ENCODE measurements at regions not wholly inside any gene's neighbourhood (a gene's known extent, or its start where the extent isn't known, plus 50 kb on each side); places are given as distances from the start of the nearest gene placed in this dataset.

- no peak overlapping the region for H3K27ac ChIP-seq (ENCODE audit: control insufficient read depth, insufficient read depth, low read length)
- no peaks in the 10 kb centered on the region for H3K36me3 ChIP-seq (ENCODE audit: control insufficient read depth in 2 of 2, extremely low read depth in 1 of 2, insufficient read depth in 2 of 2, low read length in 2 of 2)
- DNase-seq (ENCODE audit: low read depth, low spot score) (no peak), FAIRE-seq (no peak)
- no peaks in the 10 kb centered on the region for H3K27me3 ChIP-seq (ENCODE audit: control insufficient read depth, extremely low read depth, insufficient read depth, low read length)
- H3K4me1 ChIP-seq (ENCODE audit: control insufficient read depth, extremely low read depth, insufficient read depth, low read length): no peaks in the 10 kb centered on the region
- H2AFZ ChIP-seq (ENCODE audit: control insufficient read depth, low read length): no peak overlapping the region
- H3K79me2 ChIP-seq (ENCODE audit: control insufficient read depth, insufficient read depth, low read length): no peaks in the 10 kb centered on the region
- H3K4me2 ChIP-seq (ENCODE audit: control insufficient read depth, extremely low read depth, insufficient read depth, low read depth, low read length): no peak overlapping the region
- no peaks in the 10 kb centered on the region for H4K20me1 ChIP-seq (ENCODE audit: control insufficient read depth, extremely low read depth, insufficient read depth, low read length)
- no peak overlapping the region for H3K4me3 ChIP-seq (ENCODE audit: control insufficient read depth in 2 of 3, extremely low read depth in 1 of 3, insufficient read depth in 2 of 3, low read depth in 1 of 3, low read length in 3 of 3)
- H3K9me1 ChIP-seq (ENCODE audit: control insufficient read depth, extremely low read depth, insufficient read depth, low read length): no peaks in the 10 kb centered on the region
- TF ChIP-seq EZH2 (IDR thresholded peaks at IDR 0.05; ENCODE audit: low read length): no peak
- TF ChIP-seq CTCF (optimal IDR thresholded peaks at IDR 0.05 in 1 of 3, IDR thresholded peaks at IDR 0.05 in 1 of 3, conservative IDR thresholded peaks at IDR 0.05 in 1 of 3; ENCODE audit: extremely low read depth in 1 of 3, insufficient read depth in 2 of 3, low read length in 3 of 3): no peak
- dilution Hi-C loops (cut with MboI; ENCODE audit: extremely low pct_ligation_motif_present, low sequenced_read_pairs): no loop called here
- no peak overlapping the region for H3K9ac ChIP-seq (ENCODE audit: control insufficient read depth, extremely low read depth, insufficient read depth, low read length)
- H3K9me3 ChIP-seq (ENCODE audit: control insufficient read depth, low read depth, low read length): peaks cover 3% of the 10 kb centered on the region
These were observed 523.1 kb upstream of the FRG2C start for GRCh38 chr3:75140904-75141615.

GRCh38 chr3:75144406-75144805, 519.7 kb upstream of the FRG2C start:
- no peaks in the 10 kb centered on the region for H3K36me3 ChIP-seq (ENCODE audit: control insufficient read depth in 2 of 2, extremely low read depth in 1 of 2, insufficient read depth in 2 of 2, low read length in 2 of 2)
- H3K9me3 ChIP-seq (ENCODE audit: control insufficient read depth, low read depth, low read length): no peaks in the 10 kb centered on the region
- no peaks in the 10 kb centered on the region for H4K20me1 ChIP-seq (ENCODE audit: control insufficient read depth, extremely low read depth, insufficient read depth, low read length)
- H3K27ac ChIP-seq (ENCODE audit: control insufficient read depth, insufficient read depth, low read length): no peak overlapping the region
- no peak overlapping the region for H3K4me3 ChIP-seq (ENCODE audit: control insufficient read depth in 2 of 3, extremely low read depth in 1 of 3, insufficient read depth in 2 of 3, low read depth in 1 of 3, low read length in 3 of 3)
- dilution Hi-C loops (cut with MboI; ENCODE audit: extremely low pct_ligation_motif_present, low sequenced_read_pairs): no loop called here
- H3K4me2 ChIP-seq (ENCODE audit: control insufficient read depth, extremely low read depth, insufficient read depth, low read depth, low read length): no peak overlapping the region
- H2AFZ ChIP-seq (ENCODE audit: control insufficient read depth, low read length): no peak overlapping the region
- H3K9me1 ChIP-seq (ENCODE audit: control insufficient read depth, extremely low read depth, insufficient read depth, low read length): no peaks in the 10 kb centered on the region
- no peaks in the 10 kb centered on the region for H3K27me3 ChIP-seq (ENCODE audit: control insufficient read depth, extremely low read depth, insufficient read depth, low read length)
- H3K4me1 ChIP-seq (ENCODE audit: control insufficient read depth, extremely low read depth, insufficient read depth, low read length): no peaks in the 10 kb centered on the region
- H3K9ac ChIP-seq (ENCODE audit: control insufficient read depth, extremely low read depth, insufficient read depth, low read length): no peak overlapping the region
- no peaks in the 10 kb centered on the region for H3K79me2 ChIP-seq (ENCODE audit: control insufficient read depth, insufficient read depth, low read length)
- no peak for DNase-seq (ENCODE audit: low read depth, low spot score)
- TF ChIP-seq CTCF (optimal IDR thresholded peaks at IDR 0.05 in 1 of 3, IDR thresholded peaks at IDR 0.05 in 1 of 3, conservative IDR thresholded peaks at IDR 0.05 in 1 of 3; ENCODE audit: extremely low read depth in 1 of 3, insufficient read depth in 2 of 3, low read length in 3 of 3): no peak
- no peak for TF ChIP-seq EZH2 (IDR thresholded peaks at IDR 0.05; ENCODE audit: low read length)
- no peak for FAIRE-seq

All from keratinocyte (primary cell).